Fibroblast of mammary gland (primary cell): ENCODE measurements at regions not wholly inside any gene's neighbourhood (a gene's known extent, or its start where the extent isn't known, plus 50 kb on each side); places are given as distances from the start of the nearest gene placed in this dataset.

Experiments
- DNase-seq: peaks from one replicate; pipeline ENCODE4 v3.0.0-alpha.2; 2010; ENCODE audit warnings: low read depth
- H3K4me3 ChIP-seq: 2 replicates; pipeline ENCODE4 v1.5.1; 2011; ENCODE audit warnings: low read depth, mild to moderate bottlenecking, low read length, moderate library complexity; ENCODE audit not compliant: control insufficient read depth
- TF ChIP-seq, protein P1 (sequence below): conservative IDR thresholded peaks from 2 replicates; pipeline ENCODE4 v1.5.1; 2011; ENCODE audit warnings: low read depth, low read length, inconsistent platforms; ENCODE audit not compliant: control insufficient read depth, insufficient read depth

GRCh38 chr3:161852744-161853143 lies 356.1 kb downstream of the OTOL1 start:
- no peak for DNase-seq
- TF ChIP-seq, protein P1, sequence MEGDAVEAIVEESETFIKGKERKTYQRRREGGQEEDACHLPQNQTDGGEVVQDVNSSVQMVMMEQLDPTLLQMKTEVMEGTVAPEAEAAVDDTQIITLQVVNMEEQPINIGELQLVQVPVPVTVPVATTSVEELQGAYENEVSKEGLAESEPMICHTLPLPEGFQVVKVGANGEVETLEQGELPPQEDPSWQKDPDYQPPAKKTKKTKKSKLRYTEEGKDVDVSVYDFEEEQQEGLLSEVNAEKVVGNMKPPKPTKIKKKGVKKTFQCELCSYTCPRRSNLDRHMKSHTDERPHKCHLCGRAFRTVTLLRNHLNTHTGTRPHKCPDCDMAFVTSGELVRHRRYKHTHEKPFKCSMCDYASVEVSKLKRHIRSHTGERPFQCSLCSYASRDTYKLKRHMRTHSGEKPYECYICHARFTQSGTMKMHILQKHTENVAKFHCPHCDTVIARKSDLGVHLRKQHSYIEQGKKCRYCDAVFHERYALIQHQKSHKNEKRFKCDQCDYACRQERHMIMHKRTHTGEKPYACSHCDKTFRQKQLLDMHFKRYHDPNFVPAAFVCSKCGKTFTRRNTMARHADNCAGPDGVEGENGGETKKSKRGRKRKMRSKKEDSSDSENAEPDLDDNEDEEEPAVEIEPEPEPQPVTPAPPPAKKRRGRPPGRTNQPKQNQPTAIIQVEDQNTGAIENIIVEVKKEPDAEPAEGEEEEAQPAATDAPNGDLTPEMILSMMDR = no peak
- no peak overlapping the region for H3K4me3 ChIP-seq

- peak; percentile 89 for DNase-seq
- TF ChIP-seq, protein P1 = peak; percentile 5
- no peak overlapping the region for H3K4me3 ChIP-seq
These were observed 357.7 kb downstream of the OTOL1 start for GRCh38 chr3:161854232-161854771.

DNA sequence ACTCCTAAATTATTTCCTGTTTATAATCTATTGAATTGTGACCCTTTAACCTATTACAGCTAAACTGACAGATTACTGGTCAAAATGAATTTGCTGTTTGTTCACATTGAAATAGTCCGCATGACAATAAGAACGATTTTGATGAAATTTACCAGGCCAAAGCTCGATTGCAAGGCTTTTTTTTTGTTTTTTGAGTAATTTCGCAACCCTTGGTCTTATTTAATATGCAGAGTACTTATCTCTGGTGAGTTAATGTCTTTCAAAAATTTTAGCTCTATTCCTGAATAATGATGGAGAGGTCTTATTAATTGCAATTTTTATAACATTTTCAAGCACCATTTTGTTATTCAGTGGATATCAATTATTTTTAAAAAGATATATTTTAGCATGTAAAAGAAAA lies 362.4 kb downstream of the OTOL1 start:
- no peak for DNase-seq
- TF ChIP-seq, protein P1 = no peak
- H3K4me3 ChIP-seq = no peak overlapping the region

- no peak overlapping the region for H3K4me3 ChIP-seq
- DNase-seq = no peak
- TF ChIP-seq, protein P1 = no peak
These were observed 363.4 kb downstream of the OTOL1 start for GRCh38 chr3:161859865-161860450.

DNA sequence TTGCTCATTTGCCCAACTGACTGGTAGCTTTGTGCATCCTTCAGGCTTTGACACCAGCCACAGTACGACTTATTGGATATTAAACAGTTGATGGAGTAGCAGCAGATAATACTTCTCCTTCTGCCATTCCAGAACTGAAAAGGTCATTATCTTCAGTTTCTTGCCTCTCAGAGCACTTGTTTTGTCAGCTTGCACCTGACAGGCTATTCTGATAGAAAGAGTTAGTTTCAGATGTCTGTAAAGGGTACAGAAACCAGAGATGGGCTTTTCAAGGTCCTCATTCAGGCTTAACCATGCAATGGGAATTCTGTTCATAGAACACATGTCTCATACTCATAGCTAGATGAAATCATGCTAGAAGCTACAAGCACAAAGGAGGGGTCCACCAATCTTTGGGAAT lies 367.2 kb downstream of the OTOL1 start:
- no peak overlapping the region for H3K4me3 ChIP-seq
- TF ChIP-seq, protein P1 = no peak

GRCh38 chr3:161866176-161866575 lies 369.6 kb downstream of the OTOL1 start:
- DNase-seq = no peak
- TF ChIP-seq, protein P1 = no peak
- H3K4me3 ChIP-seq = no peak overlapping the region

More for the DNA sequence above, 367.2 kb downstream of the OTOL1 start:
- DNase-seq = no peak
